NCI-H1092 (cell line): ENCODE measurements at regions not wholly inside any gene's neighbourhood (a gene's known extent, or its start where the extent isn't known, plus 50 kb on each side); places are given as distances from the start of the nearest gene placed in this dataset.
A peak's percentile ranks its signal among the peaks of the same experiment; 100 is the strongest.
"Not testable (repeated sequence)": the region's sequence is repeated elsewhere in the genome, so short reads cannot be mapped to it uniquely, and the experiment has no call there.

Source experiments
- DNase-seq: peaks from one replicate; lab custom pipeline; 2025; lab: John Stamatoyannopoulos, UW

DNA sequence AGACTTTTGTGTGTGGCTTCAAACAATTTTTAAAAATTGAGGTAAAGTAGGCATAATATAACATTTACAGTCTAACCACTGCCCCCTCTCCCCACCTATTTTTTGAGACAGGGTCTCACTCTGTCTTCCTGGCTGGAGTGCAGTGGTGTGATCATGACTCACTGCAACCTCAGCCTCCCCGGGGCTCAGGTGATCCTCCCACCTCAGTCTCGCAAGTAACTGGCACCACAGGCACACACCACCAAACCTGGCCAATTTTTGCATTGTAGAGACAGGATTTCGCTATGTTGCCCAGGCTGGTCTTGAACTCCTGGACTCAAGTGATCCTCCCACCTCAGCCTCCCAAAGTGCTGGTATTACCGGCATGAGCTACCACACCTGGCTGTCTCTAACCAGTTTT is 161.8 kb downstream of the GOSR1 start:
- DNase-seq, result not testable (repeated sequence)

DNA sequence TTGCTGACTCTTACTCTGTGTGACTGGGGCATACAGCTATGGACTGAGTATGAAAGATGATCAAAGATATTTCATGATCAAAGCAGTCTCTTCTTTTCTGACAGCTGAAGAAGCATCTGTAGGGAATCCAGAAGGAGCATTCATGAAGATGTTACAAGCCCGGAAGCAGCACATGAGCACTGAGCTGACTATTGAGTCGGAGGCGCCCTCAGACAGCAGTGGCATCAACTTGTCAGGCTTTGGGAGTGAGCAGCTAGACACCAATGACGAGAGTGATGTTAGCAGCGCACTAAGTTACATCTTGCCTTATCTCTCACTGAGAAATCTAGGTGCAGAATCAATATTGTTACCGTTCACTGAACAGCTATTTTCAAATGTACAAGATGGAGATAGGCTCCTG is 154.4 kb downstream of the GOSR1 start:
- not testable (repeated sequence) for DNase-seq

DNA sequence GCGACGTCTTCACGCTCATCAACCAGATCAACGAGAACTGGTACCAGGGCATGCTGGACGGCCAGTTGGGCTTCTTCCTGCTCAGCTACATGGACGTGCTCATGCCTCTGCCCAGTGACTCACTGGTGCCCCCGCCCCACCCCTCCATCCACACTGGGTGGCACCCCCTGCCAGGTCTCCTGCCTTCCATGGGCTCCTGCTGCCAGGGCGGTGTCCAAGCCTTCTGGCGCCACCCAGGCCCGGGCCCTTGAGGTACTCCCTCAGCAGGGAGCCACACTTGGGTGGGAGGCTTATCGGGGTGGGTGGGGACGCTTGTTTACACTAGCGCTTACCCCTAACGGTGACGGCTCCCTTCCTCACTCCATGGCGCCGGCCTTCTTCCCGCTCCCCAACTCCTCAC is 148.2 kb downstream of the GOSR1 start:
- not testable (repeated sequence) for DNase-seq

DNA sequence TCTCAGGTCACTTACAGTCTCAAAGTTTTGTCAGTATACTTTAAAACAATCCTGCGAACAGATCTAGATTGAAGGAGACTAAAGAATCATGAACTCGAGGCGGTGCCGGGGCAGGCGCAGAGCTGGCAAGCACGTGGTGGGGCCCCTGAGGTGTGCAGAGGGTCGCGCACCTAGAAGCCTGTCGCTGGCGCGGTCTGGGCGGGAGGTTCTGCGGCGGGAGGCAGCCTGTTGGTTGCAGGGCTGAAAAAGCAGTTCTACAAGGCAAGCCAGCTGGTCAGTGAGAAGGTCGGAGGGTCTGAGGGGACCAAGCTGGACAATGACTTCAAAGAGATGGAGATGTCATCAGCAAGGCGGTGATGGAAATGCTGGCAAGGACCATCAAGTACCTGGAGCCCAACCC is 147.0 kb downstream of the GOSR1 start:
- not testable (repeated sequence) for DNase-seq

DNA sequence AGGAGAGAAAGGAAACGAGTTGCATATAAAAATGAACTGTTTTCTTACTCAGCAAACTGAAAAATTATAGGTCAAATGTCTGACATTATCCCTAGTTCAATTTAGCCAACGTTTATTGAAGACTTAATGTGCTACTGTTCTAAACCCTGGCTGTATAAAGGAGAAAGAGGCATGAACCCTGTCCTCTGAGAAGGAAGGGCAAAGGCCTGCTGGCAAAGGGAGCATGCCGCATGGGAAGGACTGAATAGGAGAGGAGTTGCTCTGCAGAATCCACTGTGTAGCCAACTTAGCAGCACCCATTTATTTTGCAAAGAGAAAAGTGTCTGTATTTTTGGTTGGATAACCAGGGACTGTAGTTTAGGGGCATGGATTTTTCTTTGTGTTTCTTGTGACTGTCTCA is 132.5 kb downstream of the GOSR1 start:
- DNase-seq, result not testable (repeated sequence)

DNA sequence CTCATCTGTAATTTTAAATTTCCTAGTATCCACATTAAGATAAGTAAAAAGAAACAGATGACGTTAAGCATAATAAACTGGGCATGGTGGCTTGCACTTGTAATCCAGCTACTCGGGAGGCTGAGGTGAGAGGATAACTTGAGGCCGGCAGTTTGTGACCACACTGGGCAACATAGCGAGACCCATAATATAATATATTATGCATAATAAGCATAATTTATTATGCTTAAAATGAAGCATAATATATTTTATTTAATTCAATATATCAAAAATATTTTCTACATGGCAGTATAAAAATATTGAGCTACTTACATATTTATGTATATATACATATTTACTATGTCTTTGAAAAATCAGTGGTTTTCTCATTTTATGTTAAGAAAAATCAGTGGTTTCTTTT is 128.3 kb downstream of the GOSR1 start:
- DNase-seq, result no peak

DNA sequence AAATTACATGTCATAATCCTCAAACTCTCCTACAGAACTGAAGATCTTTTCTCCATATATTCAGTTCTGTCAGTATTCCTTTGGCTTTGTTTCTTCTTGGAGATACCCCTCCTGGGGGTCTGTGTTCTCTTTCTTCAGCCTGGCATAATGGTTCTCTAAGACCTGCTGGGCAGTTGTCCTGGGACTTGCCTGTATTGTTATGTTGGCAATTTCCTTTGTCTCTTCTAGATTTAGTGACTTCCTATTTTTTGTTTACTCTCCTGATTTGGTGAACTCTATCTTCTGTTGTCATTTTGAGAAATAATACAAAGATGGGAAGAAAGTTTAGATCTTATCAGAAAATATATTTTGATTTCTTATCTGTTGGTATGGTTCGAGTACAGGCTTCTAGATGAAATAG is 127.8 kb downstream of the GOSR1 start:
- no peak for DNase-seq

DNA sequence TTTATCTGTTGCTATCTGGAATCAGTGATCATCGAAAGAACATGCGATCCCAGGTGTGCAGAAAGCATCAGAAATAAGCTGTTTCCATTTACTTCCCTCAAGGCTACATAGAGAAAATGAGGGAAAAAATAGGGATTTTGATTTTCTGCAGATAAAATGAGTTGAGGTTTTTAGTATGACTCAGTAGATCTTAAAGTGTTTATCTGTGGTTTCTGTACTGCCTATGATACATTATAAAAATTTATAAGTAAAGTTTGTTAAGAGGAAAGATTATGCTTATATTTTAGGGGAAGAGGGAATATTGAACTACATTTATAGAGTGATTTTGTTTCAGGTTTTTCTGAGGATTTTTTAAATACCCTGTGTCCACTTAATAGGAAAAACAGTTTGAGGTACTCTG is 125.2 kb downstream of the GOSR1 start:
- DNase-seq, result not testable (repeated sequence)

DNA sequence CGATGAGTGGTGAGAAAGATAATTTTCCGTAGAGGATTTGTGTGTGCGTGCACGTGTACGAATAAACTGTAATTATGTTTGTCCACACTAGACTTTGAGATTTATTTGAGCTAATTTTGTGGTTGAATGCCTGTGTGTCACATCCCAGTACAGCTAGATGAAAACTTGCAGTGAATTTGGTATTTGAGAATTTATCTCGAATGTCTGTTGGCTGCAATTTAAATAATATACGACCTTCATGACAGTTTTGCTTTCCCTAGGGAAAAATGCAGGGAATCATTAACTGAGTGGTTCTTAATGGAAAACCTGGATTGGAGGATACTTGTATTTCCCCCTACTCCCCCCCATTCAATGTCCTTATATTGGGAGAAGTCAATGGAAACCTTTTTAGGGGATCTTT is 124.8 kb downstream of the GOSR1 start:
- not testable (repeated sequence) for DNase-seq

DNA sequence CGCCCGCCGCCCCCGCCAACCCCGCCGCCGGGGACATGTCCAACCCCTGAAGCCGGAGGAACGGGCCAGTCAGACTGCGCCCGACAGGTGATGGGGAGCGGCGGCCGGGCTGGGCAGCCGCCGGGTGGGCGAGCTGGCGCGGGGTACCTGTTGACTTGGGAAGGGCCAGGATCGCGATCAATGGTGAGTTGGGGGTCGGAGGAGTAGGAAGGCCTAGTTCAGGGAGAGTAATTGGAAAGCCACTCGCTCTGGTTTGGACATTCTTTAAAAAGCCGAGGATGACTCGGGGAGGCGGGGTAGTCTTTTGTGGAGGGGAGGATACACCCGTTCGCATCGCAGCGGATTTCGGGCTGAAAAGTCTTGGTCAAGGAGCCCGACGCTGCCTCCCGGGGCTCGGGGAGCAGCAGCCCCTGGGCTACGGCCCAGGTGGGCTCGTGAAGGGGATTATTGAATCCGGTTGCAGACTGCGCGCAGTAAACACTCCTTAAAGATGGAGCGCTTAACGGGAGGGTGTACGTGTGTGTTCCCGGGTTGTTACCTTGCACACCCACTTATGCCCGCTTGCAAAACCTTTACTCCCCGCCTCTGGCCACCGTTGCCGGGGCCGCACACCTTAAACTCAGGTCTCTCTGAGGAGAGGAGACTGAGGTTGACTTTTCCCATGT is 123.8 kb downstream of the GOSR1 start:
- no peak for DNase-seq

DNA sequence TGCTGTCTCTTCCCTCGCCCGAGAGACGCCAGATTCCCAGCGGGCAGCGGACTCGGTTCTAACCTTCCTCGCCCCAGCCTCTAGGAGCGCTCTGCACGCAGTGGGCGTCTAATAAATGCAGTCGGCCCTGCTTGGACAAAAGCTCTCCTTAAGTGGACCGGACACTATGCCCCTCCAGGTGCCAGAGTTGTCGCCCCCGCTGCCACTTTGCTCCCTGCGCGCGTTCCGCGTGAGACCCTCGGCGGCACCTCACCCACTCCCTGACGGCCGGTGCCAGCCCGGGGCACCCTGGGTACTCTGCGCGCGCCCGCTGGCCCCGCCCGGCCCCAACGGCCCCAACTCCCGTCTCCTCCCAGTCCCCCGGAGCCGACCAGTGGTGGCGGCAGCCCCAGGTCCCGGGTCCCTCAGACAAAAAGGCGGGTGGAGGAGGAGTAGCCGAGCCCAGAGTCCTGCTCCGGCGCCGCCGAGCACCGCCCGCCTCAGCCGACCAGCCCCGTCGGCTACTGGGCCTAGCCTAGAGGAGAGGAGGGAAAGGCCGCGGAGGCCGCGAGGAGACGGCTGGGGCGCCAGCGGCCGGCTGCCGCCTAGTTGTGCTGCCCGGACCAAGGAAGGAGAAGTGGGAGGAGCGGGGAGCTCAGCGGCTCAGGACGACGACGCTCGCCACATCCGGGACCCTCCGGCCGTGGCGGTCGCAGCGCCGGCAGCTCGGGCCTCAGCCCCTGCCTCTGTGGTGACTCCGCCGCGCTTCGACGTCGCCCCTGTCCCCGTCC is 123.0 kb downstream of the GOSR1 start:
- DNase-seq, result peak; percentile 69

DNA sequence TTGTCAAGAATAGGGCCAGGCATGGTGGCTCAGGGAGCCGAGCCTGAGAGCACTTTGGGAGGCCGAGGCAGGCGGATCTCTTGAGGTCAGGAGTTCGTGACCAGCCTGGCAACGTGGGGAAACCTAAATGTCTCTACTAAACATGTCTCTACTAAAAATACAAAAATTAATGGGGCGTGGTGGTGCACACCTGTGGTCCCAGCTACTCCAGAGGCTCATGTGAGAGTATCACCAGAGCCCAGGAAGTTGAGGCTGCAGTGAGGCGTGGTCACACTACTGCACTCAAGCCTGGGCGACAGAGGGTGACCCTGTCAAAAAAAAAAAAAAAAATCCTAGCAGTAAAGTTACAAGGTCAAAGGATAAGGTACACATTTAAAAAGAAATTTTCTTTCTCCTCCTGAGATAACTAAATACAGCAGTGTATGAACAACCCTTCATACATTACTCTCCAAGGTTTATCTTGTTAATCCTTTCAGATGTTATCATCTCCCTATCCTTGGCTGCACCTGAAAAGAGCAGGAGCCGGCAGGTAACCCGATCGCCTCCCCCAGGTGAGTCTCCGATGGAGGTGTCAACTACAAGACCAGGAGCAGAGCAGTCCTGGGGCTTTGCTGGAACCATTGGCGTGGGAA is 122.3 kb downstream of the GOSR1 start:
- no peak for DNase-seq

DNA sequence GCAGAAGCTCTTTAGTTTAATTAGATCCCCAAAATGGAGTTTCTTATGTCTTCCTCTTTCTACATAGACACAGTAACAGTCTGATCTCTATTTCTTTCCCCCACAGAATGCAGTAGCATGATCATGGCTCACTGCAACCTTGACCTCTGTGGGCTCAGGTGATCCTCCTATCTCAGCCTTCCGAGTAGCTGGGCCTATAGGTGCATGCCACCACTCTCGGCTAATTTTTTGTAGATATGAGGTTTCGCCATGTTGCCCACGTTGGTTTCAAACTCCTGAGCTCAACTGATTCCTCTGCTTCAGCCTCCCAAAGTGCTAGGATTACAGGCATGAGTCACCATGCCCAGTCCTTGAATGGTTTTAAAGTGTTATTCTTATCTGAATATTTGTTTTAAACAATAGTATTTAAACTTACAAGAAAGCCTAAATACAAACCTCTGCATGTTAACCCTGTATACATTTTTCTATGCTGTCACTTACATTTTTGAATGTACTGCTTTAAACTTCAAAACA is 120.6 kb downstream of the GOSR1 start:
- DNase-seq, result no peak

DNA sequence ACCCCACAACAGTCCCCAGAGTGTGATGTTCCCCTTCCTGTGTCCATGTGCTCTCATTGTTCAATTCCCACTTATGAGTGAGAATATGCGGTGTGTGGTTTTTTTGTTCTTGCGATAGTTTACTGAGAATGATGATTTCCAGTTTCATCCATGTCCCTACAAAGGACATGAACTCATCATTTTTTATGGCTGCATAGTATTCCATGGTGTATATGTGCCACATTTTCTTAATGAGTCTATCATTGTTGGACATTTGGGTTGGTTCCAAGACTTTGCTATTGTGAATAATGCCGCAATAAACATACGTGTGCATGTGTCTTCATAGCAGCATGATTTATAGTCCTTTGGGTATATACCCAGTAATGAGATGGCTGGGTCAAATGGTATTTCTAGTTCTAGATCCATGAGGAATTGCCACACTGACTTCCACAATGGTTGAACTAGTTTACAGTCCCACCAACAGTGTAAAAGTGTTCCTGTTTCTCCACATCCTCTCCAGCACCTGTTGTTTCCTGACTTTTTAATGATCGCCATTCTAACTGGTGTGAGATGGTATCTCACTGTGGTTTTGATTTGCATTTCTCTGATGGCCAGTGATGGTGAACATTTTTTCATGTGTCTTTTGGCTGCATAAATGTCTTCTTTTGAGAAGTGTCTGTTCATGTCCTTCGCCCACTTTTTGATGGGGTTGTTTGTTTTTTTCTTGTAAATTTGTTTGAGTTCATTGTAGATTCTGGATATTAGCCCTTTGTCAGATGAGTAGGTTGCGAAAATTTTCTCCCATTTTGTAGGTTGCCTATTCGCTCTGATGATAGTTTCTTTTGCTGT is 120.0 kb downstream of the GOSR1 start:
- DNase-seq, result not testable (repeated sequence)

DNA sequence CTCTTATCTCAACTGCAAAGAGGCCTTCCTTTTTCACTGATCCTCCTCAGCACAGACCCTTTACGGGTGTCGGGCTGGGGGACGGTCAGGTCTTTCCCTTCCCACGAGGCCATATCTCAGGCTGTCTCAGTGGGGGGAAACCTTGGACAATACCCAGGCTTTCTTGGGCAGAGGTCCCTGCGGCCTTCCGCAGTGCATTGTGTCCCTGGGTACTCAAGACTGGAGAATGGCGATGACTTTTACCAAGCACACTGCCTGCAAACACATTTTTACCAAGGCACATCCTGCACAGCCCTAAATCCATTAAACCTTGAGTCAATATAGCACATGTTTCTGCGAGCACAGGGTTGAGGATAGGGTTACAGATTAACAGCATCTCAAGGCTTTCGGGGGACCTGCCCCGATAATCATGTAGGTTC is 117.8 kb downstream of the GOSR1 start:
- not testable (repeated sequence) for DNase-seq

DNA sequence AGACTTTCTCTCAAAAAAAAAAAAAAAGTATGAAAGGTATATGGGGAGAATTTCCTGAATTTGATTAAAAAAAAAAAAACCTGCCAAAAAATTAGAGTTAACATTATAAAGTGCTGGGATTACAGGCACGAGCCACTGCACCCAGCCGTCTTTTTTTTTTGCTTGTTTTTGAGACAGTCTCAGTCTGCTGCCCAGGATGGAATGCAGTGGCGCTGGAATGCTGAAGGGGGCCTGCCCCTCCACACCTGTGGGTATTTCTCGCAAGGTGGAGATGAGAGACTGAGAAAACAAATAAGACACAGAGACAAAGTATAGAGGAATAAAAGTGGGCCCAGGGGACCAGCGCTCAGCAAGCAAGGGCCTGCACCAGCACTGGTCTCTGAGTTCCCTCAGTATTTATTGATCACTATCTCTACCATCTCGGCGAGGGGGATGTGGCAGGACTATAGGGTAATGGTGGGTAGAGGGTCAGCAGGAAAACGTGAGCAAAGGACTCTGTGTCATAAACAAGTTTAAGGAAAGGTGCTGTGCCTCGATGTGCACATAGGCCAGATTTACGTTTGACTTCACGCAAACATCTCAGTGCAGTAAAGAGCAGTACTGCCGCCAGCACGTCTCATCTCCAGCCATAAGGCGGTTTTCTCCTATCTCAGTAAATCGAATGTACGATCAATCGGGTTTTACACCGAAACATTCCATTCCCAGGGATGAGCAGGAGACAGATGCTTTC is 117.2 kb downstream of the GOSR1 start:
- no peak for DNase-seq

DNA sequence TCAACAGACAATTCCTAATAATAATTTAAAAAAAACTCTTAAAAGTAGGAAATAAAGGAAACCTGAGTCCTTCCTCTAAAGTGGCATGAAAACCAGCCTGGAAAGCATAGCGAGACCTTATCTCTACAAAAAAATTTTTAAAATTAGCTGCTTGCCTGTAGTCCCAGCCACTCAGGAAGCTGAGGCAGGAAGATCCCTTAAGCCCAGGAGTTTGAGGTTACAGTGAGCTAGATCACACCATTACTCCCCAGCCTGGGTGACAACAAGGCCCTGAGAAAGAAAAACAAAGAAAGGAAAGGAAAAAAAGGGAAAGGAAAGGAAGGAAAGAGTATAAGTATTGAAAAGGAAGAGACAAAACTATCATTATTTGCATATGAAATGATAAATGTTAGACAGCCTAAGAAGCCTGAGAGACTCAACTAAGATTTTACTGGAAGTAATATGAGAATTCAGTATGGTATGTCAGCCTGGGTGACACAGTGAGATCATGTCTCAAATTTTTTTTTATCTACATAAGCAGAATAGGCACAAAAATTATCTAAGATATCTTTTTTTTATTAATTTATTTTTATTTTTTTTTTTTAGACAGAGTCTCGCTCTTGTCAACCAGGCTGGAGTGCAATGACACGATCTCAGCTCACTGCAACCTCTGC is 113.0 kb downstream of the GOSR1 start:
- DNase-seq, result no peak

DNA sequence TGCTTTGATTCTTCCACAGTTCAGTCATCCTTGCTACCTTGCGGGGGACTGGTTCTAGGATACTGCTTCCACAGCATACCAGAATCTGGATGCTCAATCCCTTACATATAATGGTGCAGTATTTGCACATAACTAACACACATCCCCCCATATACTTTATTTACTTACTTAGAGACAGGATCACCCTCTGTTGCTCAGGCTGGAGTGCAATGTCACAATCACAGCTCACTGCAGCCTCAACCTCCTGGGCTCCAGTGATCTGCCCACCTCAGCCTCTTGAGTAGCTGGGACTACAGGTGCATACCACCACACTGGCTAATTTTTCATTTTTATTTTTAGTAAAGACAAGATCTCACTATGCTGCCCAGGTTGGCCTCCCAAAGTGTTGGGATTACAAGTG is 112.2 kb downstream of the GOSR1 start:
- DNase-seq, result no peak

DNA sequence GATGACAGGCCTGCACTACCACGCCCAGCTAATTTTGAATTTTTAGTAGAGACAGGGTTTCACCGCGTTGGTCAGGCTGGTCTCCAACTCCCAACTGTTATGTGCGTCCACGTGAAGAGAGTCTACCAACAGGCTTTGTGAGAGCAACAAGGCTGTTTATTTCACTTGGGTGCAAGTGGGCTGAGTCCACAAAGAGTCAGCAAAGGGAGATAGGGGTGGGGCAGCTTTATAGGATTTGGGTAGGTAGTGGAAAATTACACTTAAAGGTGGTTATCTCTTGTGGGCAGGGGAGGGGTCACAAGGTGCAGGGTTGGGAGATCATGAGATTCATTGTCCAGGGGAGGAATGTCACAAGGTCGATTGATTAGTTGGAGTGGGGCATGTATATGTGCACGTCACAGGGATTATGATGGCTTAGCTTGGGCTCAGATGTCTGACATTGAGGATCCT is 111.6 kb downstream of the GOSR1 start:
- DNase-seq, result no peak

DNA sequence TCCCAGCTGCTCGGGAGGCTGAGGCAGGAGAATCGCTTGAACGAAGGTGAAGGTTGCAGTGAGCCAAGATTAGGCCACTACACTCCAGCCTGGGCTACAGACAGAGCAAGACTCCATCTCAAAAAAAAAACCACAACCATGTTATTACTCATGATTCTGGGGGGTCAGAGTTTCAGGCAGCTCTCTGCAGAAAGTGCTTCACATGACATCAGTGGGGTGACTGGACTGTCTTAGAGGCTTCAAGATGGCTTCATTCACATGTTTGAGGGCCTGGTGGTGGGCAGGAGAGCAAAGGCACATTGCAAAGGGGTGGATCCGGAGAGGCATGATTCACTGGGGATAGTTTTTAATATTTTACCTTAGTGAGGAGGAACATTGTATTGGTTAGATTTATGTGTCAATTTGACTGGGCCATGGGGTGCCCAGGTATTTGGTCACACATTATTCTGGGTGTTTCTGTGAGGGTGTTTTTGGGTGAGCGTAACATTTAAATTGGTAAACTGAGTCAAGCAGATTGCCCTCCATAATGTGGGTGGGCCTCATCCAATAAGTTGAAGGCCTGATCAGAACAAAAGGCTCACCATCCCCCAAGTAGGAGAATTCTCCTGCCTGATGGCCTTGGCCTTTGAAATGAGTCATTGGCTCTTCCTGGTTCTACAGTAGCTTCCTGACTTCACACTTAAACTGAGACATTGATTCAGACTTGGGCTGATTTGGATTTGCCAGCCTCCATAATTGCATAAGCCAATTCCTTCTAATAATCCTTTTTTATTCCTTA is 109.8 kb downstream of the GOSR1 start:
- no peak for DNase-seq
